Fibroblast of the aortic adventitia (primary cell): ENCODE measurements at regions not wholly inside any gene's neighbourhood (a gene's known extent, or its start where the extent isn't known, plus 50 kb on each side); places are given as distances from the start of the nearest gene placed in this dataset.
A peak's percentile ranks its signal among the peaks of the same experiment; 100 is the strongest.

Source experiments
- DNase-seq: peaks from one replicate; pipeline ENCODE4 v3.0.0-alpha.2; 2010; ENCODE audit warnings: low read depth
- H3K4me3 ChIP-seq: 2 replicates; pipeline ENCODE4 v1.5.1; 2011; ENCODE audit warnings: low read depth, mild to moderate bottlenecking, control low read depth, low read length, moderate library complexity
- TF ChIP-seq, protein P1 (sequence below): IDR thresholded peaks from 2 replicates; pipeline ENCODE4 v1.5.1; 2011; ENCODE audit warnings: mild to moderate bottlenecking, low read length, control low read depth, inconsistent platforms; ENCODE audit not compliant: insufficient read depth

- TF ChIP-seq, protein P1, sequence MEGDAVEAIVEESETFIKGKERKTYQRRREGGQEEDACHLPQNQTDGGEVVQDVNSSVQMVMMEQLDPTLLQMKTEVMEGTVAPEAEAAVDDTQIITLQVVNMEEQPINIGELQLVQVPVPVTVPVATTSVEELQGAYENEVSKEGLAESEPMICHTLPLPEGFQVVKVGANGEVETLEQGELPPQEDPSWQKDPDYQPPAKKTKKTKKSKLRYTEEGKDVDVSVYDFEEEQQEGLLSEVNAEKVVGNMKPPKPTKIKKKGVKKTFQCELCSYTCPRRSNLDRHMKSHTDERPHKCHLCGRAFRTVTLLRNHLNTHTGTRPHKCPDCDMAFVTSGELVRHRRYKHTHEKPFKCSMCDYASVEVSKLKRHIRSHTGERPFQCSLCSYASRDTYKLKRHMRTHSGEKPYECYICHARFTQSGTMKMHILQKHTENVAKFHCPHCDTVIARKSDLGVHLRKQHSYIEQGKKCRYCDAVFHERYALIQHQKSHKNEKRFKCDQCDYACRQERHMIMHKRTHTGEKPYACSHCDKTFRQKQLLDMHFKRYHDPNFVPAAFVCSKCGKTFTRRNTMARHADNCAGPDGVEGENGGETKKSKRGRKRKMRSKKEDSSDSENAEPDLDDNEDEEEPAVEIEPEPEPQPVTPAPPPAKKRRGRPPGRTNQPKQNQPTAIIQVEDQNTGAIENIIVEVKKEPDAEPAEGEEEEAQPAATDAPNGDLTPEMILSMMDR = no peak
- DNase-seq = no peak
- no peak overlapping the region for H3K4me3 ChIP-seq
Measured at GRCh38 chr7:108684629-108685028, 115.0 kb downstream of the DNAJB9 start.

DNA sequence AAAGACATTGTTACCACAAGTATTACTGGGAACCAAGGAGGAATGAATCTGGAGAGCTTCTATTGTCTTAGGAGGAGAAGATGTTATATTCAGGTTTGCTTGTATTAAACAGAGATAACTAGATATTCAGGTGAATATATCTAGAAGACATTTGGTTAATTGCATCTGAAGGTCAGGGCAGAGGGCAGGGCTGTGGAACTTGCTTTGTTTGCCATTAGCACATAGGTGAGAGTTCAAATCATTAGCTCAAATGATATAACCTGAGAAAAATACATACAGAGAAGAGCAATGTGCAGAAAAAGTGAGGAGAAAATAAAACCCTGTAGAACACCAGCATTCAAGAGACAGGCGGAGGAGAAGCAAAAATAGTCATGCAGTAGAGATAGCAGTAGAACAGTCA is 116.8 kb downstream of the DNAJB9 start:
- TF ChIP-seq, protein P1 = no peak
- no peak overlapping the region for H3K4me3 ChIP-seq
- no peak for DNase-seq

DNA sequence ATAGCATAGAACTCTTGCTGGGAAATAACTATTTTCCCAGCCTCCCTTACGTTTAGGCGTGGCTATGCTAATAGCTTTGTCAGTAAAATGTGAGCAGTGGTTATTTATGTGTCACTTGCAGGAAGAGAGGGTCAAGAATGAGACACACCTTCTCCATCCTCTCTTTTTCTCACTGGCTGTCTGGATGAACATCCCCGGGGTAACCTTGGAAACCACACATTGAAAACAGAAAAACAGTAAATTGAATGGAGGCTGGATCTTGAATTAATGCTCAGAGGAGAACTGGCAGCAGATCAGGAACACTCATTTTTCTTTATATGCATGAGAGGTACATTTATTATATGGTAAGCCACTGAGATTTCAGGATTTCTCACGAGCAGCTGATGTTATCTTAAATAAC is 127.6 kb downstream of the DNAJB9 start:
- no peak for DNase-seq
- TF ChIP-seq, protein P1 = no peak
- no peak overlapping the region for H3K4me3 ChIP-seq

GRCh38 chr7:108711611-108712010 is 141.9 kb downstream of the DNAJB9 start:
- H3K4me3 ChIP-seq = no peak overlapping the region
- no peak for DNase-seq
- TF ChIP-seq, protein P1 = no peak

DNA sequence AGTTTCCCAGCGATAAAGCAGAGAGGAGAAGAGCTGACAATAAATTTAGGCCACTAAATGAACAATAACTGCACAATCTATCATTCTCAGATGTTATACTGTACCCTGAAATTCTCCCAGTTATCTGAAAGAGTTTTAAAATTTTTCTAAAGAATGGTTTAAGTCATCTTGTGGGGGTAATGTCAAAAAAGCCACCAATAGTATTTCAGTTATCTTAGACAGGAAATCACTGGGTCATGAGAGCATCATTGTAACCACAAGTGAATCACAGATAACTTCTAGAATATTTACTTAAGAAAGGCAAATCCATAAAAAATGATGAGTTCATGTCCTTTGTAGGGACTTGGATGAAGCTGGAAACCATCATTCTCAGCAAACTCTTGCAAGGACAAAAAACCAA is 147.1 kb downstream of the DNAJB9 start:
- H3K4me3 ChIP-seq = no peak overlapping the region
- TF ChIP-seq, protein P1 = no peak
- DNase-seq = peak; percentile 31

- TF ChIP-seq, protein P1 = no peak
- DNase-seq = no peak
- H3K4me3 ChIP-seq = no peak overlapping the region
Measured at GRCh38 chr7:108717781-108718180, 148.1 kb downstream of the DNAJB9 start.

GRCh38 chr7:108719631-108720030 is 150.0 kb downstream of the DNAJB9 start:
- no peak overlapping the region for H3K4me3 ChIP-seq
- no peak for DNase-seq
- TF ChIP-seq, protein P1 = no peak
